CD14-positive monocyte (primary cell): ENCODE measurements at regions not wholly inside any gene's neighbourhood (a gene's known extent, or its start where the extent isn't known, plus 50 kb on each side); places are given as distances from the start of the nearest gene placed in this dataset.
A peak's percentile ranks its signal among the peaks of the same experiment; 100 is the strongest.
"Not testable (repeated sequence)": the region's sequence is repeated elsewhere in the genome, so short reads cannot be mapped to it uniquely, and the experiment has no call there.

Experiments
- DNase-seq, 3 donors: peaks; one replicate each; pipeline ENCODE4 v3.0.0-alpha.2; 2011 to 2022
- H2AFZ ChIP-seq: 2 replicates; pipeline ENCODE4 v1.6.0; 2012; ENCODE audit warnings: mild to moderate bottlenecking, low read depth, low read length, inconsistent platforms; ENCODE audit not compliant: insufficient read depth, poor library complexity, severe bottlenecking
- H3K27ac ChIP-seq, 2 donors: 1 replicate in 1 of 2; 2 replicates in 1 of 2; pipeline ENCODE4 v1.5.1; 2012 to 2013; ENCODE audit warnings: low read length in 2 of 2, control low read depth in 1 of 2, inconsistent platforms in 1 of 2, low read depth in 1 of 2, mild to moderate bottlenecking in 1 of 2
- H3K27me3 ChIP-seq, 2 donors: one replicate each; pipeline versions ENCODE4 v1.6.0 to v1.6.1; 2011 to 2013; ENCODE audit warnings: low read length in 2 of 2; ENCODE audit not compliant: control insufficient read depth in 2 of 2, insufficient read depth in 2 of 2
- H3K36me3 ChIP-seq, 2 donors: replicated peaks in 1 of 2; 1 replicate in 1 of 2; 2 replicates in 1 of 2; pipeline versions ENCODE4 v1.5.1 to v1.6.1; 2012 to 2013; ENCODE audit warnings: low read length in 2 of 2, control low read depth in 1 of 2, inconsistent platforms in 1 of 2, mild to moderate bottlenecking in 1 of 2; ENCODE audit not compliant: insufficient read depth in 2 of 2, control insufficient read depth in 1 of 2
- H3K4me1 ChIP-seq, 2 donors: 1 replicate in 1 of 2; 2 replicates in 1 of 2; pipeline versions ENCODE4 v1.5.1 to v1.6.1; 2012 to 2013; ENCODE audit warnings: low read length in 2 of 2, control low read depth in 1 of 2, inconsistent platforms in 1 of 2, mild to moderate bottlenecking in 1 of 2, moderate library complexity in 1 of 2; ENCODE audit not compliant: insufficient read depth in 2 of 2, control insufficient read depth in 1 of 2
- H3K4me2 ChIP-seq: replicated peaks from 2 replicates; pipeline ENCODE3; 2012; ENCODE audit warnings: low read length, moderate library complexity, mild to moderate bottlenecking; ENCODE audit not compliant: poor library complexity, severe bottlenecking; ENCODE audit errors: extremely low read depth
- H3K4me3 ChIP-seq, 3 experiments: fragments of 200-600 bp in 1 of 3; sonication (generic) in 1 of 3; replicated peaks in 1 of 3; 1 replicate in 2 of 3; 2 replicates in 1 of 3; pipeline ENCODE4 v1.5.1; 2011 to 2013; ENCODE audit warnings: low read length in 3 of 3, mild to moderate bottlenecking in 3 of 3, control low read depth in 2 of 3, low read depth in 2 of 3, inconsistent platforms in 1 of 3, moderate library complexity in 1 of 3
- H3K79me2 ChIP-seq: 2 replicates; pipeline ENCODE4 v1.6.0; 2012; ENCODE audit warnings: mild to moderate bottlenecking, control low read depth, inconsistent platforms, low read length, moderate library complexity; ENCODE audit not compliant: insufficient read depth
- H3K9ac ChIP-seq: 2 replicates; pipeline ENCODE4 v1.6.0; 2017; ENCODE audit warnings: low read length, mild to moderate bottlenecking; ENCODE audit not compliant: insufficient read depth, poor library complexity, severe bottlenecking
- H3K9me3 ChIP-seq, 2 donors: replicated peaks in 1 of 2; 1 replicate in 1 of 2; 2 replicates in 1 of 2; pipeline versions ENCODE4 v1.5.1 to v1.6.1; 2012 to 2013; ENCODE audit warnings: low read length in 2 of 2, control low read depth in 1 of 2; ENCODE audit not compliant: control insufficient read depth in 1 of 2, insufficient read depth in 1 of 2
- H4K20me1 ChIP-seq: 2 replicates; pipeline ENCODE4 v1.6.0; 2012; ENCODE audit warnings: mild to moderate bottlenecking, low read length, control low read depth, moderate library complexity; ENCODE audit not compliant: insufficient read depth
- H3K27ac Mint-ChIP-seq, 7 donors: one replicate each; pipeline ENCODE4 v1.8.0; 2020; ENCODE audit warnings: mild to moderate bottlenecking in 7 of 7, mixed read lengths in 7 of 7, moderate library complexity in 6 of 7, inconsistent platforms in 2 of 7
- H3K27me3 Mint-ChIP-seq, 3 donors: one replicate each; pipeline ENCODE4 v1.8.0; 2021 to 2022; ENCODE audit warnings: low read depth in 3 of 3, mild to moderate bottlenecking in 3 of 3, mixed read lengths in 3 of 3, moderate library complexity in 3 of 3, inconsistent platforms in 1 of 3
- H3K36me3 Mint-ChIP-seq, 2 donors: one replicate each; pipeline ENCODE4 v1.8.0; 2020; ENCODE audit warnings: mixed read lengths in 2 of 2, inconsistent platforms in 1 of 2, mild to moderate bottlenecking in 1 of 2
- H3K4me1 Mint-ChIP-seq: one replicate; pipeline ENCODE4 v1.8.0; 2020; ENCODE audit warnings: mild to moderate bottlenecking, mixed read lengths
- H3K4me3 Mint-ChIP-seq, 2 donors: one replicate each; pipeline ENCODE4 v1.8.0; 2020; ENCODE audit warnings: mild to moderate bottlenecking in 2 of 2, mixed read lengths in 2 of 2, moderate library complexity in 1 of 2
- H3K9me3 Mint-ChIP-seq, 7 donors: one replicate each; pipeline ENCODE4 v1.8.0; 2020 to 2022; ENCODE audit warnings: mixed read lengths in 7 of 7, mild to moderate bottlenecking in 6 of 7, moderate library complexity in 6 of 7, inconsistent platforms in 2 of 7
- WGBS: methylation state at CpG from one replicate; pipeline ENCODE4 v1.1.5; 2013; ENCODE audit warnings: missing lambda C conversion rate; ENCODE audit not compliant: insufficient coverage; 5-methylcytosine and 5-hydroxymethylcytosine counted together
- intact Hi-C, 2 donors: fragments of 100-400 bp; cut with micrococcal nuclease; formaldehyde crosslinking; loops; one replicate each; pipeline versions ENCODE4 v1.15.0 to v1.15.1; 2023

- H3K9me3 Mint-ChIP-seq, result peaks cover 0 to 10% (median 6%) of the 10 kb centered on the region in 7 donors
- not testable (repeated sequence) for H3K27ac Mint-ChIP-seq
These were observed 224.6 kb downstream of the LIPI start for GRCh38 chr21:13985865-13986863.

GRCh38 chr21:13985137-13985864 lies 225.5 kb downstream of the LIPI start:
- H3K36me3 ChIP-seq, H3K4me2 ChIP-seq, DNase-seq, intact Hi-C loops, H3K27ac Mint-ChIP-seq, H3K79me2 ChIP-seq, H3K4me1 Mint-ChIP-seq, H3K4me1 ChIP-seq, H3K27me3 ChIP-seq, H3K4me3 ChIP-seq, H3K27ac ChIP-seq, H2AFZ ChIP-seq, H3K27me3 Mint-ChIP-seq, H3K4me3 Mint-ChIP-seq, H3K9ac ChIP-seq, H4K20me1 ChIP-seq, H3K36me3 Mint-ChIP-seq: not testable (repeated sequence)
- H3K9me3 Mint-ChIP-seq, result peaks cover 0 to 16% (median 6%) of the 10 kb centered on the region in 7 donors
- H3K9me3 ChIP-seq, result peaks cover 0 to 11% of the 10 kb centered on the region in 2 donors
- WGBS, result 76% methylated on average over 8 of the region's 9 CpGs

More at GRCh38 chr21:13985865-13986863, 224.6 kb downstream of the LIPI start:
- H2AFZ ChIP-seq, H3K27me3 Mint-ChIP-seq, H3K36me3 ChIP-seq, DNase-seq, H4K20me1 ChIP-seq, H3K4me1 ChIP-seq, H3K4me1 Mint-ChIP-seq, H3K79me2 ChIP-seq, H3K36me3 Mint-ChIP-seq, H3K9me3 ChIP-seq, H3K27ac ChIP-seq, intact Hi-C loops, H3K27me3 ChIP-seq, H3K9ac ChIP-seq, H3K4me3 ChIP-seq, H3K4me2 ChIP-seq: not testable (repeated sequence)
- 89% methylated on average over 10 of the region's 10 CpGs for whole genome bisulfite sequencing
- peak overlapping the region in 1 of 2 donors; percentile 20 for H3K4me3 Mint-ChIP-seq

- H3K4me1 ChIP-seq, H2AFZ ChIP-seq, H4K20me1 ChIP-seq, H3K36me3 ChIP-seq, H3K4me3 Mint-ChIP-seq, H3K4me2 ChIP-seq, H3K36me3 Mint-ChIP-seq, H3K27ac Mint-ChIP-seq, H3K27ac ChIP-seq, intact Hi-C loops, H3K27me3 ChIP-seq, H3K4me1 Mint-ChIP-seq, H3K4me3 ChIP-seq, H3K9ac ChIP-seq, H3K79me2 ChIP-seq, DNase-seq: not testable (repeated sequence)
- peaks cover 0 to 15% of the 10 kb centered on the region in 2 donors for H3K9me3 ChIP-seq
- H3K27me3 Mint-ChIP-seq, result peaks cover 1 to 15% (median 8%) of the 10 kb centered on the region in 3 donors
- 97% methylated on average over 5 of the region's 5 CpGs for WGBS
- peaks cover 0 to 16% (median 7%) of the 10 kb centered on the region in 7 donors for H3K9me3 Mint-ChIP-seq
These were observed 226.0 kb downstream of the LIPI start for GRCh38 chr21:13984728-13985127.
